ENCODE measurements at regions not wholly inside any gene's neighbourhood (a gene's known extent, or its start where the extent isn't known, plus 50 kb on each side); places are given as distances from the start of the nearest gene placed in this dataset.
A peak's percentile ranks its signal among the peaks of the same experiment; 100 is the strongest.
"Not testable (repeated sequence)": the region's sequence is repeated elsewhere in the genome, so short reads cannot be mapped to it uniquely, and the experiment has no call there.

DNA sequence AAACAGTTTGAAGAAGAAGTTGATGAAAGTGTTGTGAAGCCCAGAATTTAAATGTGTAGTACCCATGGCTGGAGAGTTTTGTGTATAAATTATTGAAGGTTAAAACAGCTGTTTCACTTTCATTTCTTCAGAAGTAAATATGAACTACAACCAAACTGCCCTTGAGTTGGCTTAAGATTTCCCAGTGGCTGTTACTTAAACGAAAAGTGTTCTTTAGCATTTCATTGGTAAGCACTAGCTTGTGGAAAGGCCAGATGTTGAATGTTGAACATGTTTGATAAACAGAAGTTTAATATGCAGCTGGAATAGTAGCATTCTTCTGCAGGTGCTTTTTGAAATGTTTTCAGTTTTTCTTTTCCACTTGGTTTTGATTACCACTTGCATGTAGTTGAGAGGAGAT, 83.2 kb upstream of the TNRC6B start:
- no peaks in the 10 kb centered on the region for H3K4me1 Mint-ChIP-seq (ENCODE audit: unreplicated experiment)
- no peak overlapping the region for H3K27ac Mint-ChIP-seq
- H3K9me3 Mint-ChIP-seq: no peaks in the 10 kb centered on the region
- H3K4me3 Mint-ChIP-seq: no peak overlapping the region
- DNase-seq (ENCODE audit: extremely low spot score, unreplicated experiment): no peak
- H3K27me3 Mint-ChIP-seq: no peaks in the 10 kb centered on the region
- TF ChIP-seq, protein P1, sequence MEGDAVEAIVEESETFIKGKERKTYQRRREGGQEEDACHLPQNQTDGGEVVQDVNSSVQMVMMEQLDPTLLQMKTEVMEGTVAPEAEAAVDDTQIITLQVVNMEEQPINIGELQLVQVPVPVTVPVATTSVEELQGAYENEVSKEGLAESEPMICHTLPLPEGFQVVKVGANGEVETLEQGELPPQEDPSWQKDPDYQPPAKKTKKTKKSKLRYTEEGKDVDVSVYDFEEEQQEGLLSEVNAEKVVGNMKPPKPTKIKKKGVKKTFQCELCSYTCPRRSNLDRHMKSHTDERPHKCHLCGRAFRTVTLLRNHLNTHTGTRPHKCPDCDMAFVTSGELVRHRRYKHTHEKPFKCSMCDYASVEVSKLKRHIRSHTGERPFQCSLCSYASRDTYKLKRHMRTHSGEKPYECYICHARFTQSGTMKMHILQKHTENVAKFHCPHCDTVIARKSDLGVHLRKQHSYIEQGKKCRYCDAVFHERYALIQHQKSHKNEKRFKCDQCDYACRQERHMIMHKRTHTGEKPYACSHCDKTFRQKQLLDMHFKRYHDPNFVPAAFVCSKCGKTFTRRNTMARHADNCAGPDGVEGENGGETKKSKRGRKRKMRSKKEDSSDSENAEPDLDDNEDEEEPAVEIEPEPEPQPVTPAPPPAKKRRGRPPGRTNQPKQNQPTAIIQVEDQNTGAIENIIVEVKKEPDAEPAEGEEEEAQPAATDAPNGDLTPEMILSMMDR (conservative IDR thresholded peaks at IDR 0.05): no peak
- no peaks in the 10 kb centered on the region for H3K36me3 Mint-ChIP-seq

DNA sequence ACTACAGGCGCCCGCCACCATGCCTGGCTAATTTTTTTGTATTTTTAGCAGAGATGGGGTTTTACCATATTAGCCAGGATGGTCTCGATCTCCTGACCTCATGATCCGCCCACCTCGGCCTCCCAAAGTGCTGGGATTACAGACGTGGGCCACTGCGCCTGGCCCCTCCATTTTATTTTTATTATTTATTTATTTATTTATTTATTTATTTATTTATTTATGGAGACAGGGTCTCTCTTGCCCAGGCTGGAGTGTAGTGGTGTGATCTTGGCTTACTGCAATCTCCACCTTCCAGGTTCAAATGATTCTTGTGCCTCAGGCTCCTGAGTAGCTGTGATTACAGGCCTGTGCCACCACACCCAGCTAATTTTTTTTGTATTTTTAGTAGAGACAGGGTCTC, 77.8 kb upstream of the TNRC6B start:
- not testable (repeated sequence) for H3K9me3 Mint-ChIP-seq; H3K4me3 Mint-ChIP-seq; H3K27me3 Mint-ChIP-seq; H3K36me3 Mint-ChIP-seq; H3K4me1 Mint-ChIP-seq (ENCODE audit: unreplicated experiment); H3K27ac Mint-ChIP-seq; DNase-seq (ENCODE audit: extremely low spot score, unreplicated experiment)

DNA sequence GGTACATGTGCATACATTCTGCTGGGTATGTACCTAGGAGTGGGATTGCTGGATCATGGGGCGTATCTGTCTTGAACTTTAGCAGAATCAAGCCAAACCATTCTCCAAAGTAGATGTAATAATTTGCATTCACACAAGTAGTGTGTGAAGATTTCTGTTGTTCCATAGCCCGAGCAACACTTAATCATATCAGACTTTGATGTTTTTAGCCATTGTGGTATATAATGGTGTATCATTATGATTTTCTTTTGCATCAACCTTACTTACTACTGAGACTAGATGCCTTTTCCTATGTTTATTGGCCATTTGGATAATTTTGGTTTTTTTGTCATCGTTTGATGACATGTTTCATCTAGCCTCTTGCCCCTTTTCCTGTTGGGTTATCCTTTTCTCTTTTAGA, 72.0 kb upstream of the TNRC6B start:
- Mint-ChIP-seq H3K27me3 (no peaks in the 10 kb centered on the region), H3K36me3 (no peaks in the 10 kb centered on the region), H3K9me3 (no peaks in the 10 kb centered on the region), H3K4me1 (ENCODE audit: unreplicated experiment) (peaks cover 12% of the 10 kb centered on the region), H3K27ac (no peak overlapping the region), H3K4me3 (no peak overlapping the region)
- DNase-seq (ENCODE audit: extremely low spot score, unreplicated experiment): no peak
- TF ChIP-seq, protein P1 (conservative IDR thresholded peaks at IDR 0.05): no peak

DNA sequence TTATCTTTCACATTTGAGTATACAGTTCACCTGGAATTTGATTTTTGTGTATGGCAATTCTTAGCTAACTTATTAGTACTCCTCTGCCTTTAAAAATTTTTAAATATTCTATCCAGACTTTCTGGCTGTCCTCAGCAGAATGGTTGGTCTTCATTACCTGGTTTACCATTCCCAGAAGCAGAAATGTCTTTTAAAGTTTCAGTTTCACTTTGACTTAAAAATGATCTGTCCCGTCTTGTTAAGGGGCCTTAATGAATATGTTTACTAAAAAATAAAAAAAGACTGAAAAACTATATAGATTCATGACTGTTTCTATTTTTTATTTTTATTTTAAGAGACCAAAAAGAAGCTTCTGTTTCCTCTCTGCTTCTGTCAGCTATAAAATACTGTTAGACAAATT, 70.5 kb upstream of the TNRC6B start:
- TF ChIP-seq, protein P1 (conservative IDR thresholded peaks at IDR 0.05): no peak
- Mint-ChIP-seq H3K36me3 (no peaks in the 10 kb centered on the region), H3K27ac (no peak overlapping the region), H3K4me3 (no peak overlapping the region), H3K9me3 (no peaks in the 10 kb centered on the region), H3K4me1 (ENCODE audit: unreplicated experiment) (peaks cover 13% of the 10 kb centered on the region), H3K27me3 (no peaks in the 10 kb centered on the region)
- no peak for DNase-seq (ENCODE audit: extremely low spot score, unreplicated experiment)

DNA sequence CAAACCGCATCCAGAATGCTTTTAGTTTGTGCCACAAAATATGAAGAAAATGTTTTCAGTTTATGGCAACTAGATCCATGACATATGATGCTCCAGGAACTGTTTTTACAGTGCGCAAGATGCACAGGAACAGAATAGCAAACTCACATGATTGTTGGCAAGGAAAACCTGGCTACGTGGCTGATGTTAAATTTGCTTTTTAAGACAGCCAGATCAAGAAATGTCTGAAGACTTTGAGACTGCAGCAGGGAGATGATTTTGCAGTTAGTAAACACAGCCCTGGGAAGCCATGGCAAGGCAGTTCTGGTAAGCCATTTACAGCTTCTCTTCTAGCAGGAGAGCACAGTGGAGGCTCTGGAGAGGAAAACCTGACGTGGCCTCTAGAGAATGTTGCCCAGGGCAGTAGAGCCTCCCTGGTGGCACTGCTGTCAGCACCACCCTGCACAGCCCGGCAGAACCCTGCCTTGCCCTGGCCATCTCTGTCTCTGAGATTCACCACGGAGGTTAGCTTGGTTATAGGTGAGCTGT, 69.8 kb upstream of the TNRC6B start:
- Mint-ChIP-seq H3K9me3 (no peaks in the 10 kb centered on the region), H3K36me3 (no peaks in the 10 kb centered on the region), H3K27me3 (no peaks in the 10 kb centered on the region), H3K4me1 (ENCODE audit: unreplicated experiment) (peaks cover 13% of the 10 kb centered on the region), H3K4me3 (no peak overlapping the region), H3K27ac (peak overlapping the region; percentile 2)
- DNase-seq (ENCODE audit: extremely low spot score, unreplicated experiment): no peak
- TF ChIP-seq, protein P1 (conservative IDR thresholded peaks at IDR 0.05): no peak

DNA sequence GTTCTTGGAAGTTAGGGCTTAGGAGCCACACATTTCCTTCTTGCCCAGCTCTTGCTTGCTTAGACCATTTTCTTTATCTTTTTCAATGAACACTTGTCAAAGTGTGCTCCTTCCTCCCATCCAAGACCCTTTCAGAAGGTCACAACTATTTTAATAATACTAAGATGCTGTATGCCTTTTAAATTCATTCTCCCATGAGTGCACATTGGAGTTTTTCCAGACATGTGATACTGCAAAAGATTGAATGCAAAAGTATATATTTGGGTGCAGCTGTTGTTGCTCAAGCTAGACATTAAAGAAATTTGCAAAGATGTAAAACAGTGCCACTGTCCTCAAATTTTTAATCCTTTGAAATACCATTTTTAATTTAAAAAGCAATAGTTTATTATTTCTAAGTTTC, 69.3 kb upstream of the TNRC6B start:
- H3K27ac Mint-ChIP-seq: no peak overlapping the region
- no peak for DNase-seq (ENCODE audit: extremely low spot score, unreplicated experiment)
- TF ChIP-seq, protein P1 (conservative IDR thresholded peaks at IDR 0.05): no peak
- no peaks in the 10 kb centered on the region for H3K9me3 Mint-ChIP-seq
- no peak overlapping the region for H3K4me3 Mint-ChIP-seq
- H3K4me1 Mint-ChIP-seq (ENCODE audit: unreplicated experiment): peaks cover 13% of the 10 kb centered on the region
- no peaks in the 10 kb centered on the region for H3K27me3 Mint-ChIP-seq
- no peaks in the 10 kb centered on the region for H3K36me3 Mint-ChIP-seq

DNA sequence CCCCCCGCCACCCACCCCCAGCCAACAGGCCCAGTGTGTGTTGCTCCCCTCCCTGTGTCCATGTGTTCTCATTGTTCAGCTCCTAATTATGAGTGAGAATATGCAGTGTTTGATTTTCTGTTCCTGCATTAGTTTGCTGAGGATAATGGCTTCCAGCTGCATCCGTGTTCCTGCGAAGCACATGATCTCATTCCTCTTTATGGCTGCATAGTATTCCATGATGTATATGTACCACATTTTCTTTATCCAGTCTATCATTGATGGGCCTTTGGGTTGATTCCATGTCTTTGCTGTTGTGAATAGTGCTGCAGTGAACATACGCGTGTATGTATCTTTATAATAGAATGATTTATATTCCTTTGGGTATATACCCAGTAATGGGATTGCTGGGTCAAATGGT, 68.8 kb upstream of the TNRC6B start:
- H3K27me3 Mint-ChIP-seq; H3K4me3 Mint-ChIP-seq; H3K9me3 Mint-ChIP-seq; H3K36me3 Mint-ChIP-seq; DNase-seq (ENCODE audit: extremely low spot score, unreplicated experiment); H3K27ac Mint-ChIP-seq: not testable (repeated sequence)
- peaks cover 13% of the 10 kb centered on the region for H3K4me1 Mint-ChIP-seq (ENCODE audit: unreplicated experiment)
